ENCODE measurements at regions not wholly inside any gene's neighbourhood (a gene's known extent, or its start where the extent isn't known, plus 50 kb on each side); places are given as distances from the start of the nearest gene placed in this dataset.

- no peak for TF ChIP-seq SUZ12 (IDR thresholded peaks at IDR 0.05; ENCODE audit: extremely low read depth, insufficient read depth, insufficient read length)
- no peak for TF ChIP-seq ZNF274 (IDR thresholded peaks at IDR 0.05; ENCODE audit: low read depth, low read length)
- no peak for TF ChIP-seq YY1 (IDR thresholded peaks at IDR 0.05; ENCODE audit: insufficient read depth, insufficient read length)
Observed at GRCh38 chr10:78358351-78358750, 324.7 kb downstream of the RPS24 start.
